Right atrium auricular region (tissue), 2 donors: ENCODE measurements at regions not wholly inside any gene's neighbourhood (a gene's known extent, or its start where the extent isn't known, plus 50 kb on each side); places are given as distances from the start of the nearest gene placed in this dataset.

ENCODE experiments used
- DNase-seq: peaks from one replicate; pipeline ENCODE4 v3.0.0-alpha.2; 2019; ENCODE audit warnings: low spot score
- H3K27ac ChIP-seq, 2 donors: fragments of 200-600 bp; sonication (generic); 1 replicate in 1 of 2; 2 replicates in 1 of 2; pipeline ENCODE4 v1.5.1; 2016 to 2019
- H3K27me3 ChIP-seq, 2 donors: fragments of 200-600 bp; sonication (generic); one replicate each; pipeline versions ENCODE4 v1.5.1 to v1.6.0; 2017 to 2019
- H3K36me3 ChIP-seq: fragments of 200-600 bp; sonication (generic); one replicate; pipeline ENCODE4 v1.5.1; 2016
- H3K4me1 ChIP-seq, 2 donors: fragments of 200-600 bp; sonication (generic); one replicate each; pipeline versions ENCODE4 v1.5.1 to v1.6.0; 2017 to 2019
- H3K4me3 ChIP-seq, 2 donors: fragments of 200-600 bp; sonication (generic); 1 replicate in 1 of 2; 2 replicates in 1 of 2; pipeline ENCODE4 v1.5.1; 2017 to 2019; ENCODE audit warnings: mild to moderate bottlenecking in 1 of 2, moderate library complexity in 1 of 2
- H3K9me3 ChIP-seq, 2 donors: fragments of 200-600 bp; sonication (generic); one replicate each; pipeline ENCODE4 v1.5.1; 2019
- TF ChIP-seq, protein P1 (sequence below), 2 donors: fragments of 200-600 bp; sonication (generic); IDR thresholded peaks; one replicate each; pipeline ENCODE4 v1.5.1; 2019; ENCODE audit warnings: antibody characterized with exemption in 2 of 2

DNA sequence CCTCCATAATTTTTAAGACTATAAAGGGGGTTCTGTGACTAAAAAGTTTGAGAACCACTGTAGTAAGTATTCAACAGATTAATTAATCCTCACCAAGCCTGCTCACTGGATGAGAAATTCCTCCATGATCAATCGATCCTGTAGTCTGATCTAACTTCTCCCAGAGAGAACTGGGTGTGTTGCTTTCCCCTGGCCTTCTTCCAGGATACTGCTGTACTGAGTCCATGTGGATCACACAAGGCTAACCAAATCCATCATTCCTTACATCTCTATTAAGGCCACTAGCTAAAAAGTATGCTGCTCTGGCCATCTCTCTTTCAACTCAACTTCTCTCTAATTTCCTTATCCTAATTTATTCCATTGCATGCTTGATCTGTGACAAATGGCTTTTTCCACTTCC, 280.2 kb upstream of the PCSK5 start:
- TF ChIP-seq, protein P1, sequence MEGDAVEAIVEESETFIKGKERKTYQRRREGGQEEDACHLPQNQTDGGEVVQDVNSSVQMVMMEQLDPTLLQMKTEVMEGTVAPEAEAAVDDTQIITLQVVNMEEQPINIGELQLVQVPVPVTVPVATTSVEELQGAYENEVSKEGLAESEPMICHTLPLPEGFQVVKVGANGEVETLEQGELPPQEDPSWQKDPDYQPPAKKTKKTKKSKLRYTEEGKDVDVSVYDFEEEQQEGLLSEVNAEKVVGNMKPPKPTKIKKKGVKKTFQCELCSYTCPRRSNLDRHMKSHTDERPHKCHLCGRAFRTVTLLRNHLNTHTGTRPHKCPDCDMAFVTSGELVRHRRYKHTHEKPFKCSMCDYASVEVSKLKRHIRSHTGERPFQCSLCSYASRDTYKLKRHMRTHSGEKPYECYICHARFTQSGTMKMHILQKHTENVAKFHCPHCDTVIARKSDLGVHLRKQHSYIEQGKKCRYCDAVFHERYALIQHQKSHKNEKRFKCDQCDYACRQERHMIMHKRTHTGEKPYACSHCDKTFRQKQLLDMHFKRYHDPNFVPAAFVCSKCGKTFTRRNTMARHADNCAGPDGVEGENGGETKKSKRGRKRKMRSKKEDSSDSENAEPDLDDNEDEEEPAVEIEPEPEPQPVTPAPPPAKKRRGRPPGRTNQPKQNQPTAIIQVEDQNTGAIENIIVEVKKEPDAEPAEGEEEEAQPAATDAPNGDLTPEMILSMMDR (IDR thresholded peaks at IDR 0.05): no peak
- no peak for DNase-seq
- Histone ChIP-seq H3K4me3 (no peak overlapping the region), H3K4me1 (no peaks in the 10 kb centered on the region), H3K27me3 (no peaks in the 10 kb centered on the region), H3K36me3 (no peaks in the 10 kb centered on the region), H3K9me3 (no peaks in the 10 kb centered on the region), H3K27ac (no peak overlapping the region)

DNA sequence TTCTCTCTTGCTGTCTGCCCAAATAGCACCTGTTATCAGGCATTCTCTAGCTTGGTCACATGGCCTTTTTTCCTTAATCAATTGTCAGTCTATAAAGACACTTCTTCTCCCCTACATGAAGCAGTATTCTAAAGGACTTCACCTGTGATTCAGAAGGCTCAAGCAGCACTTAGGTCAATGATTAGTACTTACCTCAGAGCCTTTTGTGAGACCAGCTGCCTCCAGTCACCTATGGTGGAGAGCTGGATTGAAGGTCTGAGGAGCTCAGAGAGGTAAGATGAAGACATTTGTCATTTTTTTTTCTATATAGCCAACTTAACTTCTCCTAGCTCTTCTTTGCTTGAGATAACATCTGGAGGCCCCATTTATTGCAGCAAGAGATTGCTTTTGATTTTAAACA, 278.3 kb upstream of the PCSK5 start:
- no peaks in the 10 kb centered on the region for H3K27me3 ChIP-seq
- no peak overlapping the region for H3K27ac ChIP-seq
- H3K36me3 ChIP-seq: no peaks in the 10 kb centered on the region
- H3K9me3 ChIP-seq: no peaks in the 10 kb centered on the region
- H3K4me1 ChIP-seq: no peaks in the 10 kb centered on the region
- TF ChIP-seq, protein P1 (IDR thresholded peaks at IDR 0.05): no peak
- no peak for DNase-seq
- H3K4me3 ChIP-seq: no peak overlapping the region

DNA sequence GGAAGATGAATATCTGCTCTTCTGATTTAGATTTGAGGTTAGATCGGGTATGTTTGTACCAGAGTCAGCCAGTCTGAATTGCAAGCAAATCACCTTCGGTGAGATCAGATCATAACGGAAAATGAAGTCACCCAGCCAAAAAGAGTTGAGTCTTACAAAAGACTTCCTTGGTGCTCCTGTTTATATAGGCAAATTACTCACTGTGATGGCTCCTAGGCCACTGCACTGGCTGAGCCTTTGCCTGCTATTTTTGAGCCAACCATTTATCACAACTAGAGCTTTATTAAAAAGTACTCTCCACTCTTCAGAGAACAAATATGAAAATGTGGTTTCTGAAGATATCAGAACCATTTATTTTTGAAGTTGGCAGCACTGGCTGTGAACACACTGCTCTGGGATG, 277.7 kb upstream of the PCSK5 start:
- H3K27ac ChIP-seq: no peak overlapping the region
- H3K36me3 ChIP-seq: no peaks in the 10 kb centered on the region
- no peak overlapping the region for H3K4me3 ChIP-seq
- no peaks in the 10 kb centered on the region for H3K9me3 ChIP-seq
- TF ChIP-seq, protein P1 (IDR thresholded peaks at IDR 0.05): no peak
- no peaks in the 10 kb centered on the region for H3K4me1 ChIP-seq
- DNase-seq: no peak
- no peaks in the 10 kb centered on the region for H3K27me3 ChIP-seq

DNA sequence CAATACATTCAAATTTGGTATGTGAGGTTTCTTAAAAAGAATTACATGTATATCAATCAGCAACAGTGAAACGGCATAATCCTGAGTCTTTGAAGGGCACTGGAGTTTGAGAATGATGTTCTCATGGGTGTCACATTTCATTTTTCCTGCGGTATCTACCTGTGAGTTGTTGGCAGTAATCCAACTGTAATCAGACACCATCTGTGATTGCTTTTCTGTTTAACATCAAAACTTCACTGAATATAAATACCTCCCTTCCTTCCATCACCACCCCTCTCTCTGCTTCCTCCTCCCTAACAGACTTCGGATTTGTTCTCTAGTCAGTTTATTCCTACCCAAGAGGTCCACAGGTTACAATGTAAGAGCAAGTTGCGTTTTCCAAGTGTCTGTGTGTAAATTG, 275.2 kb upstream of the PCSK5 start:
- TF ChIP-seq, protein P1 (IDR thresholded peaks at IDR 0.05): no peak
- no peak overlapping the region for H3K4me3 ChIP-seq
- H3K9me3 ChIP-seq: no peaks in the 10 kb centered on the region
- no peak for DNase-seq
- H3K4me1 ChIP-seq: no peaks in the 10 kb centered on the region
- H3K27me3 ChIP-seq: no peaks in the 10 kb centered on the region
- H3K36me3 ChIP-seq: no peaks in the 10 kb centered on the region
- no peak overlapping the region for H3K27ac ChIP-seq

DNA sequence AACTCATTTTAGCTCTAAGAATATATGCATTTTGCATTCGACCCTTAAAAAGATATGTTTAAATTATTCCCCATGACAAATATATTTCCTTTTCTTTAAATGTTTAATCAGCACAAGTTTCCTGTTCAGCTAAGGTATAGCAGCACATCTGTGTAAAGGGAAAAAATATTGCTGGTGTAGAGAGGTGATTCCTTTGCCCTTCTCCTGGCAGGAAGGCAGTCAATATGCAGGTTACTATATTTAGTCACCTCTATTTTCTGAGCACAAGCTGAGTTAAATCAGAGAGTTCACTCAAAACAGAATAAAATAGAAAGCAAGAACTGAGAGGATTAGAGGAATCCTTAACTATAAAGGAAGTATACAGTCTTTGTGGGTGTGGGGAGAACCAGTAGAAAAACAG, 274.4 kb upstream of the PCSK5 start:
- H3K4me1 ChIP-seq: no peaks in the 10 kb centered on the region
- no peak for DNase-seq
- no peaks in the 10 kb centered on the region for H3K27me3 ChIP-seq
- H3K9me3 ChIP-seq: no peaks in the 10 kb centered on the region
- no peak overlapping the region for H3K4me3 ChIP-seq
- H3K27ac ChIP-seq: no peak overlapping the region
- no peaks in the 10 kb centered on the region for H3K36me3 ChIP-seq
- TF ChIP-seq, protein P1 (IDR thresholded peaks at IDR 0.05): no peak

DNA sequence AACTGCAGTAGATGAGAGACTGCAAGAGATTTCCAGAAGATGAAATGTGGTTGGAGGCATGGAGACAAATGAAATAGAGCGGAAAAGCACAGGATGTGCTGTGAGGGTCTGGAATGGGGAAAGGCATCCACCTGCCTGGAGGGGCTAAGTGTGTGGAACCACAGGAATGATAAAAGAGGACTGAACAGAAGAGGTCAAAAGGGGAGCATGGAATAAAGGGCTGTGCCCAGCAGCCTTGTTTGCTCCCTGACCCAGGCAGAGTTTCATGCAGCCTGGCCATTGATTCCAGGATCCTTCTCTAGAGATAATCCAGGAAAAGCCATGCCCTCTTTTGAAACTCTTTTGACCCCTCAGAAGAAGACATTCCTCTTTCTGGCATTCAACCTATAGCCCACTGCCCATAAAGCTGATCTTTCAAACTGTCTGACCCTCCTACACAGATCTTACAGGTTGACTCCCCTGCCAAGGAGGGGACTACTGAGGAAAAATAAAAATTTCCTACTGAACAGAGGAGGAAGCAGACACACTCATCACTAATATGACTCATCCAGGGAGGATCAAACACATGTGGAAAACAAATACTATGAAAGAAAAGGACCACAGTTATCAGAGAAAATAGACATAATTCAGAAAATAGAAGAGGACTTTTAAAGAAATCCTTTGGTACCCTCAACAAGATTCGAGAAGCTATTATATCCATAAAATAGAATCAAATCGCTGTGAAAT, 273.5 kb upstream of the PCSK5 start:
- Histone ChIP-seq H3K36me3 (no peaks in the 10 kb centered on the region), H3K9me3 (no peaks in the 10 kb centered on the region), H3K27me3 (no peaks in the 10 kb centered on the region), H3K27ac (no peak overlapping the region), H3K4me3 (no peak overlapping the region), H3K4me1 (no peaks in the 10 kb centered on the region)
- TF ChIP-seq, protein P1 (IDR thresholded peaks at IDR 0.05): no peak
- no peak for DNase-seq
